ENCODE measurements at regions not wholly inside any gene's neighbourhood (a gene's known extent, or its start where the extent isn't known, plus 50 kb on each side); places are given as distances from the start of the nearest gene placed in this dataset.

DNA sequence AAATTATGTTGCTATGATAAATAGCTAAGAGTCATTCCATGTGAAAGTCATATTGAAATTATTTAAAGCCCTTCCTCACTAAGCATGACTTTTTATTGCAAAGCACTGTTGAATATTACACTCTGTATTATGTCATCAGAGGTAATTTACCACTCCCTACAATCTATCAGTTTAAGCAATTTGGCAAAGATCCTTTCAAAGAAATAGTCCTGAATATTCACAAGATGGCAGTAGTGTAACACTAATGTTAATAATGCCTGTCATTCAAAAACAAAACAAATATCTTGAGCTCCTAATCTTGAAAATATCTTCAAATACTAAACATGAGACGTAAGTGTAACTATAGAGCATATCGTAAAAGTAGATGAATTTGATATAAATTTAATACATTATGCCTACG is 208.6 kb upstream of the TECRL start:
- DNase-seq (ENCODE audit: low read depth, low spot score) = no peak
- RAD21 ChIA-PET (ENCODE audit: low non-redundant PET in 1 of 2, low total read pairs in 2 of 2, uncharacterized antibody in 2 of 2, unreplicated experiment in 2 of 2) = no interaction called here
- intact Hi-C loops (cut with micrococcal nuclease) = no loop called here

More for the DNA sequence above, 208.6 kb upstream of the TECRL start:
- H3K4me2 ChIP-seq (ENCODE audit: low read length) = no peak overlapping the region
- ChIA-PET CTCF (no interaction called here), POLR2A (no interaction called here)
- H3K36me3 ChIP-seq (ENCODE audit: control insufficient read depth in 1 of 2, insufficient read depth in 2 of 2, low read length in 2 of 2) = no peaks in the 10 kb centered on the region
- peaks cover 0 to 12% of the 10 kb centered on the region in 2 experiments for H3K9me3 ChIP-seq (ENCODE audit: control insufficient read depth in 1 of 2, insufficient read depth in 1 of 2, low read depth in 1 of 2, low read length in 2 of 2)
- H3K4me1 ChIP-seq (ENCODE audit: control insufficient read depth in 1 of 2, insufficient read depth in 2 of 2, low read length in 2 of 2) = no peaks in the 10 kb centered on the region
- H3K79me2 ChIP-seq (ENCODE audit: insufficient read depth, low read length) = no peaks in the 10 kb centered on the region
- no peak overlapping the region for H3K9ac ChIP-seq (ENCODE audit: low read length)
- H3K9me2 ChIP-seq (ENCODE audit: insufficient read depth) = no peaks in the 10 kb centered on the region
- no peak overlapping the region for H3K27ac ChIP-seq (ENCODE audit: low read depth, low read length)
- H4K20me1 ChIP-seq (ENCODE audit: insufficient read depth) = no peaks in the 10 kb centered on the region
- TF ChIP-seq EZH2 (IDR thresholded peaks at IDR 0.05) (no peak), EGR1 (IDR thresholded peaks at IDR 0.05; ENCODE audit: low read depth) (no peak), JUND (IDR thresholded peaks at IDR 0.05) (no peak), SP1 (IDR thresholded peaks at IDR 0.05; ENCODE audit: low read depth) (no peak), TCF7L2 (IDR thresholded peaks at IDR 0.05; ENCODE audit: borderline replicate concordance, extremely low read depth, insufficient read depth, insufficient read length) (no peak), RAD21 (IDR thresholded peaks at IDR 0.05; ENCODE audit: low read depth) (no peak), CTCF (IDR thresholded peaks at IDR 0.05 in 2 of 3, conservative IDR thresholded peaks at IDR 0.05 in 1 of 3; ENCODE audit: borderline replicate concordance in 1 of 3, insufficient read depth in 1 of 3, low read depth in 2 of 3, low read length in 2 of 3) (no peak), POLR2AphosphoS5 (IDR thresholded peaks at IDR 0.05; ENCODE audit: low read depth, low read length) (no peak), ZNF274 (IDR thresholded peaks at IDR 0.05; ENCODE audit: low read depth, low read length) (no peak), ELF1 (IDR thresholded peaks at IDR 0.05; ENCODE audit: borderline replicate concordance, low read depth) (no peak)
- TF ChIP-seq, protein P1, sequence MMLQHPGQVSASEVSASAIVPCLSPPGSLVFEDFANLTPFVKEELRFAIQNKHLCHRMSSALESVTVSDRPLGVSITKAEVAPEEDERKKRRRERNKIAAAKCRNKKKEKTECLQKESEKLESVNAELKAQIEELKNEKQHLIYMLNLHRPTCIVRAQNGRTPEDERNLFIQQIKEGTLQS (IDR thresholded peaks at IDR 0.05) = no peak
- ATAC-seq = no peak
- H2AFZ ChIP-seq (ENCODE audit: low read depth, low read length, poor library complexity, severe bottlenecking) = no peak overlapping the region
- no peaks in the 10 kb centered on the region for H3K27me3 ChIP-seq (ENCODE audit: insufficient read depth, low read length)
- BruUV-seq (replicated peaks) = no TSS peak
- H3K4me3 ChIP-seq (replicated peaks in 1 of 2; ENCODE audit: low read depth in 1 of 2, low read length in 2 of 2) = no peak overlapping the region

All from HCT116 (cell line).